ENCODE measurements at regions not wholly inside any gene's neighbourhood (a gene's known extent, or its start where the extent isn't known, plus 50 kb on each side); places are given as distances from the start of the nearest gene placed in this dataset.

GRCh38 chr10:28853195-28853594, 175.9 kb downstream of the BAMBI start:
- intact Hi-C loops (cut with micrococcal nuclease) = no loop called here

- intact Hi-C loops (cut with micrococcal nuclease) = no loop called here
Observed at GRCh38 chr10:28857164-28857563, 179.8 kb downstream of the BAMBI start.

DNA sequence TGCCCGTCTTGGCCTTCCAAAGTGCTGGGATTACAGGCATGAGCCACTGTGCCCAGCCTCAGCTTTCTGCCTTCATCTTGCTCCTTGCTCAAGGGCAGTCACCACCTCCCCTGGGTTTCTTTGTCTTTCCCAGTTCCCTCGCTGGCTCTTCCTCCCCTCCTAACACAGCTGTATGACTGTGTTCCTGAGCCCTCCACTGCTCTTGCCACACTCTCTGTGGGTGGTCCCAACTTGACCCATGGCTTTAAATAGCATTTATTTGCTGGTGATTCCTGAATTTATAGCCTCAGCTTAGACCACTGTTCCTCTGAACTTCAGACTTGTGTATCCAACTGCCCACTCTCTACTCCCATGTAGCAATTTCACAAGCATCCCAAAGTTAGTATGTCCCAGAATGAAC, 181.3 kb downstream of the BAMBI start:
- intact Hi-C loops (cut with micrococcal nuclease) = no loop called here

DNA sequence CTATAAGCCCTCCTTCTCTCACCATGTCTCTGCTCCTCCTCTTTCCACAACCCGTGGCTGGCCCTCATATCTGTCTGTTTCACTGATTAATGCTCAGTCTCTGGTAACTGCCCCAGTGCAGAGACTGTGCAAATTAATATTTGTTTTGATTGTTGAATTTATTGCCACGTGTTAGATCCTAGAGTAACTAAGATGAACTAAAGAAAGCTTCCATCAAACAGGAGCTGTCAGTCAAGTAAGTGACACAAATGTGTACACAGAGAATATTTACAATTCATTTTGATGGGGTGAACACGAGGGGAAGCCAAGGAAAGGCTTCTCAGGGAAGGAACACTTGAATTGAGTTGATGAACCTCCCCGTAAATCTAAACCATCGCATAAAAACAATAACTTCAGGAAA, 182.5 kb downstream of the BAMBI start:
- intact Hi-C loops (cut with micrococcal nuclease) = no loop called here

DNA sequence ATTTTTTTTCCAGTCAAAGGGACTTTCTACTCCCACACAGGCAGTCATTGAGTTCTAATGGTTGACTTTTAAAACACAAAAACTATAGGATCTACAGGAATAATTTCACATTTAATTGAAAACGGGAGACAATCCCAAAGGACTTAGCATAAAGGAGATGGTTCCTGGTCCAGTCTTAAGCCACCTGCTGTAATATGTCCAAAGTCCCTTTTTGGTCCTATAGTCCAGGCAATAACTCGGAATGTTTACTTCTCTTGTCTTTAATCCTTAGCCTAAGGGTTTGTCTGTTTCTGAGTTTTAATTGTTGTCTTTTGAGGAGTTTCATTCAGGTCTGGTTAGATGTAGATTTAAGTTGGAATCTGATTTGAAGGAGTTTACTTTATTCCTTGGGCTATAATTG, 184.9 kb downstream of the BAMBI start:
- intact Hi-C loops (cut with micrococcal nuclease) = no loop called here

GRCh38 chr10:28869606-28870201, 192.4 kb downstream of the BAMBI start:
- intact Hi-C loops (cut with micrococcal nuclease) = no loop called here

GRCh38 chr10:28871665-28872064, 194.3 kb downstream of the BAMBI start:
- intact Hi-C loops (cut with micrococcal nuclease) = no loop called here

- intact Hi-C loops (cut with micrococcal nuclease) = no loop called here
Observed at GRCh38 chr10:28872587-28873165, 195.4 kb downstream of the BAMBI start.

- intact Hi-C loops (cut with micrococcal nuclease) = no loop called here
Observed at GRCh38 chr10:28873540-28873939, 196.2 kb downstream of the BAMBI start.

- intact Hi-C loops (cut with micrococcal nuclease) = no loop called here
Observed at GRCh38 chr10:28874210-28874609, 196.9 kb downstream of the BAMBI start.

DNA sequence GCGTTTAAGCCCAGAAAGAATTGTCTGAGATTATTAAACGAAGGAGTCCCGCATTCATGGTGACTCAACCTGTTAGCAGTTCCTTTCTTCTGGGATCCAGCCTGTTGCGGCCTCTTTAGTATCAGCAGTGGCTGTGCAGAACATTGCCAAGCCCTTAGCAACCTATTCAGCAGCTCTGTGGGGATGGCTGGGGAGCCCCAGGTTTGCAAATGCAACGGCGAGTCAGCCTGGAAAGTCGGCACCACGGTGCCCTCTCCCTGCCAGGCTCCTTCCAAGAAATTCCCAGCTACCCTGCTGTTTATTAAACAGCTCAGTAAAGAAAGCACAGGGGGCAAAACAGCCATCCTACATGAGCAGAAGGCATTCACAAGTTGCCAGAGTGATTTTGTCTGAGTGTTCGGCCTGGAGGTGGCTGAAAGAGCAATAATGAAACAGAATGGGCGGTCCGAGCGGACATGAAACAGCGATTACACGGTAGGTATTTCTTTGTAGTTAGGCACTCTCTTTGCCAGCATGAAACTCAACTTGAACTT, 198.3 kb downstream of the BAMBI start:
- intact Hi-C loops (cut with micrococcal nuclease) = no loop called here

DNA sequence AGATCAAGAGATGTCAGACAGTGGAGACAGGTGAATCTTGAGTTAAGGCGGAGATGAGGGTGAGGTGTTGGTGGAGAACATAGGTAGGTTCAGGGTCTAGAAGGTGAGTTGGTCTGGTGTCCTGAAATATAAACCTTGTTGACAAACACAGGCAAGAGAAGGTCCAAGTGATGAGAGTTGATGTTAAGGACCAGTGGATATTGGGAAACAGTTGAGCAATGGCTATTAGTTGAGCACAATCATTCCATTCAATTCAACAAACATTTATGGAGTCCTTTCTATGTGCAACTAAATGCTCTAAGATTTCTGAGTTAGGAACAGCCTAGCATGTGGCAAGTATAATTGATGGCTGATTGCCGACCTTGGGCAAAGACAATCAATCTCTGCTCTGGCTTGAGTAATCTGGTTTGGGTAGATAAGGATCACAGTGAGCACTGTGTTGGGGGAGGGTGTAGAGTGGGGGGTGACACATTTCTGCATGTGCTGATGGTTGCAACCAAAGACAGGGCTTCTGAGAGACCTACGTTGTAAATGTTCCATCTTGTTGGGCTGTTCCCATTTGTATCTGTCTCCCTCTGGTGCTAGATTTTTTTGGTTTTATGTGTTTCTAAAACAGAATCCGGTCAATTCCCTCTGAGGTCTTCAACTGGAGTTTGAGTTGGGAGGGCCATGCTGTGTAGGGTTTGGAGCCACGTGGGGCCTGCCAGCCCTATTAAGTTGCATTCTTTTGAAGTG, 201.1 kb downstream of the BAMBI start:
- intact Hi-C loops (cut with micrococcal nuclease) = no loop called here

- intact Hi-C loops (cut with micrococcal nuclease) = no loop called here
Observed at GRCh38 chr10:28879246-28879645, 201.9 kb downstream of the BAMBI start.

GRCh38 chr10:28879875-28880682, 202.8 kb downstream of the BAMBI start:
- intact Hi-C loops (cut with micrococcal nuclease) = no loop called here

DNA sequence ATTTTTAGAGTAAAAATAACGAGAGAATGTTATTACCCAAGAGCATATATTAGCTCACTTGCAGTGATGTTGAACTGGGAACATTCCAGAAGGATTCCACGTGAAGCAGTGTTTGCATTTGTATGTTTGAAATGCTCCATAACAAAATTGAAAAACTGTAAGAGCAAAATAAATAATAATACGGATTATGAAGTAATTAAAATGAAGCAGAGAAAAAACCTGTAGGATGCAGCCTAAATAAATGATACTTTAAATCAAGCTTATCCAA, 203.3 kb downstream of the BAMBI start:
- intact Hi-C loops (cut with micrococcal nuclease) = no loop called here

DNA sequence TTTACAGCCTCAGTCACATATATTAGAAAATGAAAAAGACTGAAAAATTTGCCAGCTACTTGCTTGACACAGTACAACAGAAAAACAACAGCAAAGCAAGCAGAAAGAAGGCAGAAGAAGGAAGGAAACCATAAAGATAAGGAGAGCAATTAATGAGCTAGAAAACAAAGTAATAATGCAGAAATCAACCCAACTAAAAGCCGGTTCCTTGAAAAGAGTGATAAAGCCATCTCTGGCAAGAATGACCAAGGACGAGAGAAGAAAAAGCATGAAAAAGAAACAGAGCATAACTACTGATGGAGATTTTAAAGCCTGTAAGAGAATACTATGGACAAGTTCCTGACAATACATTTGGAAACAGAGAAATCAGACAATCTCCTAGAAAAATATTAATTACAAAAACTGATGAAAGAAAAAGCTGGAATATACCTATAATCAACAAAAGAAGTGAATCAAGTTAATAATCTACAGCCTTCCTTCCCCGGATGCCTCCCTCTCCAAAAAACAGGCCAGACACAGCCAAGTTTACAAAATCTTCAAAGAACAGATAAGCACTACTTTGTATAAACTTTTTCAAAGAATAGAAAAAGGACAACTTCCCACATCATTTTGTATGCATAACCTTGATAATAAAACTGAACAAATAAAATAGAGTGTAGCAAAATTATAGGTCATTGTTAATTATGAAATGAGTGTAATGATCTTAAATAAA, 204.0 kb downstream of the BAMBI start:
- intact Hi-C loops (cut with micrococcal nuclease) = no loop called here

- intact Hi-C loops (cut with micrococcal nuclease) = no loop called here
Observed at GRCh38 chr10:28883741-28884423, 206.6 kb downstream of the BAMBI start.

GRCh38 chr10:28890121-28890950, 213.0 kb downstream of the BAMBI start:
- intact Hi-C loops (cut with micrococcal nuclease) = no loop called here

DNA sequence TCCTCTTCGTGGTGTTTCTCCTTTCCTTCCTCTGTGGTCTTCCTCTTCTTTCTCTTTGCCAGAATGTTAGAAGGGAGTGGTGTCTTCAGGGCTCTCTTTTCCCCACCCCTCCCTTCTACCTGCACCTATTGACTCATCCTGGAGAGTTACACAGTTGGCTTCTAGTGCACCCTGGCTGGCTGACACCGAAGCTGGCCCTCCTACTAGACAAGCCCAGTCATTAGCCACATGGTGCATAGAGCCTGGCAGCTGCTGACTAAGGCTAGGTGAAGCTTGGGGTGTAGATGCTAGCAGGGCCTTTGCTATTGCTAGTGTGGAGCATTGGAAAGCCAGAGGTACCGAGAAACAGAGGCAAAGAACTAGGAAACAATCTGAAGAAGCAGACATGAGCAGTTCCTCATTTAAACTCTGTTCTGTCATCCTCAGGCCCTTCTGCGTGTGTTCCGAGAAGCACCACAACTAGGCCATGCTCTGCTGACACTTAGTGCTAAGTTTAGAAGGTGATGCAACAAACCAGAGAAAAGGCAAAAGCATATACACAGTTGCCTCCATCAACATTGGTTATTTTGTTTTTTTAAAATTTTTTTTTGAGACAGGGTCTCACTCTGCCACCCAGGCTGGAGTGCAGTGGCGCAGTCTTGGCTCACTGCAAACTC, 213.9 kb downstream of the BAMBI start:
- intact Hi-C loops (cut with micrococcal nuclease) = no loop called here
